PC-9 (cell line): ENCODE measurements at regions not wholly inside any gene's neighbourhood (a gene's known extent, or its start where the extent isn't known, plus 50 kb on each side); places are given as distances from the start of the nearest gene placed in this dataset.

Source experiments
- BruUV-seq: library from RNA; stranded (reverse); fragments of 400-500 nt; replicated peaks from 2 replicates; lab custom pipeline; 2021; lab: Mats Ljungman, UMichigan
- CTCF ChIA-PET: fragments of 300-600 bp; sonication (Branson Sonifier 250); formaldehyde crosslinking; loops from one replicate; lab custom pipeline; 2022; ENCODE audit warnings: antibody characterized with exemption; lab: Charles Lee
- POLR2A ChIA-PET: fragments of 300-600 bp; sonication (Branson Sonifier 250); formaldehyde crosslinking; loops from one replicate; lab custom pipeline; 2022; ENCODE audit warnings: antibody characterized with exemption; ENCODE audit not compliant: unreplicated experiment; lab: Charles Lee
- DNase-seq, 2 experiments: peaks; one replicate each; pipeline versions ENCODE4 v3.0.0 to v3.0.0-alpha.2; 2015 to 2022; ENCODE audit warnings: mixed read lengths in 1 of 2
- H2AFZ ChIP-seq: fragments of 200-600 bp; sonication (generic); 2 replicates; pipeline ENCODE4 v1.8.1; 2017; ENCODE audit warnings: antibody characterized with exemption
- H3F3A ChIP-seq: fragments of 200-600 bp; sonication (generic); 2 replicates; pipeline ENCODE4 v1.8.1; 2017; ENCODE audit warnings: antibody characterized with exemption, mild to moderate bottlenecking, low read depth; ENCODE audit not compliant: insufficient read depth
- H3K27ac ChIP-seq: fragments of 200-600 bp; sonication (generic); 2 replicates; pipeline ENCODE4 v1.6.1; 2016; ENCODE audit warnings: mixed run types
- H3K27me3 ChIP-seq: fragments of 200-600 bp; sonication (generic); 2 replicates; pipeline ENCODE4 v1.6.1; 2016; ENCODE audit warnings: low read depth, mixed run types; ENCODE audit not compliant: insufficient read depth
- H3K36me3 ChIP-seq: fragments of 200-600 bp; sonication (generic); 2 replicates; pipeline ENCODE4 v1.6.1; 2016; ENCODE audit warnings: low read depth, mixed run types
- H3K4me1 ChIP-seq: fragments of 200-600 bp; sonication (generic); replicated peaks from 2 replicates; pipeline ENCODE4 v1.6.1; 2016; ENCODE audit warnings: mixed run types; ENCODE audit not compliant: insufficient read depth
- H3K4me2 ChIP-seq: fragments of 200-600 bp; sonication (generic); 2 replicates; pipeline ENCODE4 v1.6.1; 2017; ENCODE audit warnings: mixed run types
- H3K4me3 ChIP-seq: fragments of 200-600 bp; sonication (generic); 2 replicates; pipeline ENCODE4 v1.6.1; 2016; ENCODE audit warnings: mixed run types
- H3K79me2 ChIP-seq: fragments of 200-600 bp; sonication (generic); 2 replicates; pipeline ENCODE4 v1.6.1; 2017; ENCODE audit warnings: low read depth, mixed run types
- H3K9me2 ChIP-seq: fragments of 200-600 bp; sonication (generic); 2 replicates; pipeline ENCODE4 v1.8.1; 2017; ENCODE audit warnings: mild to moderate bottlenecking; ENCODE audit not compliant: insufficient read depth
- H3K9me3 ChIP-seq: fragments of 200-600 bp; sonication (generic); 2 replicates; pipeline ENCODE4 v1.8.1; 2016; ENCODE audit warnings: low read depth; ENCODE audit not compliant: insufficient read depth
- H4K20me1 ChIP-seq: fragments of 200-600 bp; sonication (generic); 2 replicates; pipeline ENCODE4 v1.8.1; 2017; ENCODE audit not compliant: insufficient read depth
- EZH2 ChIP-seq: fragments of 200-600 bp; sonication (generic); IDR thresholded peaks from 2 replicates; pipeline ENCODE4 v1.8.0; 2017; ENCODE audit warnings: antibody characterized with exemption, low read depth
- intact Hi-C: fragments of 100-400 bp; cut with micrococcal nuclease; formaldehyde crosslinking; loops from one replicate; pipeline ENCODE4 v1.10.0; 2022; ENCODE audit not compliant: unreplicated experiment
- TF ChIP-seq, protein P1 (sequence below): fragments of 200-600 bp; sonication (generic); conservative IDR thresholded peaks from 2 replicates; pipeline ENCODE4 v1.6.1; 2017; ENCODE audit warnings: mixed run types, antibody characterized with exemption, mild to moderate bottlenecking, moderate library complexity

DNA sequence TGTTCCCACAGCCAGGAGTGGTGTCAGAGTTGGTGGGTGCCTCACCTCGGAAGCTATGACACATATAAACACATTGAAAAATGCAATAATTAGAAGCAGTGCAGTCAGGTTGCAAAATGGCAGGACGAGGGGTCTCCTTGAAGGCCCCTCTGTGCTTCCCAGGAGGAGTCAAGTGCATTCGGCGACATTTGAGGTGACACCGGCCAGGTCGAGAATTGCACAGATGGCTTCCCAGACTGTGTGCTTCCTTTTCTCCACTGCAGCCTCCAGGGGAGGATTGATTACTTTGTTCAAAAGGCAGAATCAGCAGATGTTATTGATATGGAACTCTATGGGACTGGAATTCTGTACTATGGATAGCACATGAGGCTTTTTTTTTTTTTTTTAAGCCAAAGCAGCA, 163.2 kb downstream of the MINAR1 start:
- no peaks in the 10 kb centered on the region for H3K4me1 ChIP-seq
- no peak overlapping the region for H2AFZ ChIP-seq
- H4K20me1 ChIP-seq, result no peaks in the 10 kb centered on the region
- H3K4me3 ChIP-seq, result no peak overlapping the region
- no peaks in the 10 kb centered on the region for H3K9me3 ChIP-seq
- DNase-seq, result no peak
- ChIA-PET CTCF (interaction anchor here (1.1 to 1.5 kb wide), 2 partner anchors 214 to 410 kb away, joined by 6 to 13 read pairs; no protein-coding TSS in a partner anchor), POLR2A (no interaction called here)
- no peaks in the 10 kb centered on the region for H3K79me2 ChIP-seq
- intact Hi-C loops, result loop anchor here (2.0 to 10.0 kb wide), 2 partner anchors 215 to 579 kb away; no protein-coding TSS in a partner anchor
- H3K27me3 ChIP-seq, result peaks cover 61% of the 10 kb centered on the region
- H3K4me2 ChIP-seq, result no peak overlapping the region
- TF ChIP-seq, protein P1, sequence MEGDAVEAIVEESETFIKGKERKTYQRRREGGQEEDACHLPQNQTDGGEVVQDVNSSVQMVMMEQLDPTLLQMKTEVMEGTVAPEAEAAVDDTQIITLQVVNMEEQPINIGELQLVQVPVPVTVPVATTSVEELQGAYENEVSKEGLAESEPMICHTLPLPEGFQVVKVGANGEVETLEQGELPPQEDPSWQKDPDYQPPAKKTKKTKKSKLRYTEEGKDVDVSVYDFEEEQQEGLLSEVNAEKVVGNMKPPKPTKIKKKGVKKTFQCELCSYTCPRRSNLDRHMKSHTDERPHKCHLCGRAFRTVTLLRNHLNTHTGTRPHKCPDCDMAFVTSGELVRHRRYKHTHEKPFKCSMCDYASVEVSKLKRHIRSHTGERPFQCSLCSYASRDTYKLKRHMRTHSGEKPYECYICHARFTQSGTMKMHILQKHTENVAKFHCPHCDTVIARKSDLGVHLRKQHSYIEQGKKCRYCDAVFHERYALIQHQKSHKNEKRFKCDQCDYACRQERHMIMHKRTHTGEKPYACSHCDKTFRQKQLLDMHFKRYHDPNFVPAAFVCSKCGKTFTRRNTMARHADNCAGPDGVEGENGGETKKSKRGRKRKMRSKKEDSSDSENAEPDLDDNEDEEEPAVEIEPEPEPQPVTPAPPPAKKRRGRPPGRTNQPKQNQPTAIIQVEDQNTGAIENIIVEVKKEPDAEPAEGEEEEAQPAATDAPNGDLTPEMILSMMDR, result no peak
- TF ChIP-seq EZH2, result no peak
- H3K36me3 ChIP-seq, result no peaks in the 10 kb centered on the region
- no peak overlapping the region for H3K27ac ChIP-seq
- H3F3A ChIP-seq, result no peaks in the 10 kb centered on the region
- BruUV-seq, result no TSS peak
- H3K9me2 ChIP-seq, result no peaks in the 10 kb centered on the region

DNA sequence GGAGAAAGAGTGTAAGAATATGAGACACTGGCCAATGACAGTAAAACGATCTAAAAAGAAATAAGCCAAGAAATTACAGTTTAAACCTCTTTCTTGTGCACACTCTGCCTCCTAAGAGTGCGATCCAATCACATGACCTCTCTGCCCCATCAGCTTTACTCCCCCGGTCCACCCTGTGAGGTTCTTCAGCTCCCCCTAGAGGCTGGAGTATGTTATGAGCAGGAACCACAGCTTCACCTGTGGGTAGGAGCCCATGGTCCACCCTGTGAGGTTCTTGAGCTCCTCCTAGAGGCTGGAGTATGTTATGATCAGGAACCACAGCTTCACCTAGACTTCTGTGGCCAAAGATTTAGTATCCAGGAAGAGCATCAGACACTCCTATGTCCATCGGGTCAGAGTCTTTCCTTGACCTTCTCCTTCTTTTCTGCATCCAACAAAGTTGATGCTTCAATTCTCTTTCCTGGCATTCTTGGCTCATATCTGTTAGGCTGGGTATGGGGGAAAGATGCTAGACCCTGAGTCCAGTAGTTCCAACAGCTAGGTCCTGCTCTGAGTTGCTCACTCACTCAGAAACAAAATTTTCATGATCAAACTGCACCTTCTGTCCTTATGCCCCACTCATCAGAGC, 164.0 kb downstream of the MINAR1 start:
- no peaks in the 10 kb centered on the region for H3K4me1 ChIP-seq
- no peaks in the 10 kb centered on the region for H3K36me3 ChIP-seq
- no peak overlapping the region for H3K4me3 ChIP-seq
- H3K9me3 ChIP-seq, result no peaks in the 10 kb centered on the region
- no peaks in the 10 kb centered on the region for H3K9me2 ChIP-seq
- intact Hi-C loops, result loop anchor here (1.0 to 10.0 kb wide), 4 partner anchors 215 to 579 kb away; no protein-coding TSS in a partner anchor
- peaks cover 62% of the 10 kb centered on the region for H3K27me3 ChIP-seq
- no TSS peak for BruUV-seq
- H3K79me2 ChIP-seq, result no peaks in the 10 kb centered on the region
- no peak overlapping the region for H3K27ac ChIP-seq
- no peak overlapping the region for H3K4me2 ChIP-seq
- ChIA-PET POLR2A (interaction anchor here (0.6 kb wide), 3 partner anchors 259 to 1377 kb away, joined by 3 to 5 read pairs (median 5); no protein-coding TSS in a partner anchor), CTCF (interaction anchor here (0.5 to 1.5 kb wide), 5 partner anchors 215 to 607 kb away, joined by 3 to 13 read pairs (median 3); no protein-coding TSS in a partner anchor)
- no peak overlapping the region for H2AFZ ChIP-seq
- peak; percentile 55 to 78 for DNase-seq
- H4K20me1 ChIP-seq, result no peaks in the 10 kb centered on the region
- no peak for TF ChIP-seq EZH2
- TF ChIP-seq, protein P1, result peak; percentile 91
- no peaks in the 10 kb centered on the region for H3F3A ChIP-seq

- Histone ChIP-seq H2AFZ (no peak overlapping the region), H3K36me3 (no peaks in the 10 kb centered on the region), H4K20me1 (no peaks in the 10 kb centered on the region), H3K9me3 (no peaks in the 10 kb centered on the region), H3F3A (no peaks in the 10 kb centered on the region), H3K4me2 (no peak overlapping the region), H3K9me2 (no peaks in the 10 kb centered on the region), H3K4me1 (no peaks in the 10 kb centered on the region), H3K27me3 (peaks cover 63% of the 10 kb centered on the region), H3K79me2 (no peaks in the 10 kb centered on the region), H3K4me3 (no peak overlapping the region), H3K27ac (no peak overlapping the region)
- TF ChIP-seq EZH2, result no peak
- TF ChIP-seq, protein P1, result no peak
- no TSS peak for BruUV-seq
- ChIA-PET POLR2A (no interaction called here), CTCF (no interaction called here)
- intact Hi-C loops, result loop anchor here (10.0 kb wide), 1 partner anchor 576 kb away; no protein-coding TSS in a partner anchor
- no peak for DNase-seq
These were observed 166.5 kb downstream of the MINAR1 start for GRCh38 chr15:79598639-79599038.
